ENCODE measurements at regions not wholly inside any gene's neighbourhood (a gene's known extent, or its start where the extent isn't known, plus 50 kb on each side); places are given as distances from the start of the nearest gene placed in this dataset.

DNA sequence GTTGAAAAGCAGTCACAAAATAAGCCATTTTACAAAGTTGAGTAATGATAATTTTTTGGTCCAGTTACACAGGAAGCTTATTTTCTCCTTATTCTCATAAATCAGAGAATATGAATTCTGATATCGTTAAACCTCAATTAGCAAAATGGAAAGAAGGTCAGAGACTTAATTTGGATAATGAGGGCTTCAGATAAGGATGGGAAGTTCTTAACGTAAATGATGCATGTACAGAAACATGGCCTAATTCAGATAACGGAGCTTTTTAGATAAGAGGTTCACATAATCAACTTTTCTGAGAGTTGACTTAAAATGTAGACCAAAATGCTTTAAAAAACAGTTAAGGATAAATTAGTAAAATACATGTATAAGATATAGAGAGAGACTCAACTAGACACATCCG lies 746.3 kb upstream of the SLC10A2 start:
- no peaks in the 10 kb centered on the region for H3K36me3 ChIP-seq (ENCODE audit: control insufficient read depth, insufficient read depth, low read length)
- FAIRE-seq (no peak), DNase-seq (ENCODE audit: low read depth) (no peak)
- no peaks in the 10 kb centered on the region for H3K27me3 ChIP-seq (ENCODE audit: control insufficient read depth, insufficient read depth, low read length)
- H3K4me3 ChIP-seq (ENCODE audit: low read depth, low read length), result no peak overlapping the region
- TF ChIP-seq, protein P1, sequence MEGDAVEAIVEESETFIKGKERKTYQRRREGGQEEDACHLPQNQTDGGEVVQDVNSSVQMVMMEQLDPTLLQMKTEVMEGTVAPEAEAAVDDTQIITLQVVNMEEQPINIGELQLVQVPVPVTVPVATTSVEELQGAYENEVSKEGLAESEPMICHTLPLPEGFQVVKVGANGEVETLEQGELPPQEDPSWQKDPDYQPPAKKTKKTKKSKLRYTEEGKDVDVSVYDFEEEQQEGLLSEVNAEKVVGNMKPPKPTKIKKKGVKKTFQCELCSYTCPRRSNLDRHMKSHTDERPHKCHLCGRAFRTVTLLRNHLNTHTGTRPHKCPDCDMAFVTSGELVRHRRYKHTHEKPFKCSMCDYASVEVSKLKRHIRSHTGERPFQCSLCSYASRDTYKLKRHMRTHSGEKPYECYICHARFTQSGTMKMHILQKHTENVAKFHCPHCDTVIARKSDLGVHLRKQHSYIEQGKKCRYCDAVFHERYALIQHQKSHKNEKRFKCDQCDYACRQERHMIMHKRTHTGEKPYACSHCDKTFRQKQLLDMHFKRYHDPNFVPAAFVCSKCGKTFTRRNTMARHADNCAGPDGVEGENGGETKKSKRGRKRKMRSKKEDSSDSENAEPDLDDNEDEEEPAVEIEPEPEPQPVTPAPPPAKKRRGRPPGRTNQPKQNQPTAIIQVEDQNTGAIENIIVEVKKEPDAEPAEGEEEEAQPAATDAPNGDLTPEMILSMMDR (IDR thresholded peaks at IDR 0.05; ENCODE audit: insufficient read depth, low read length, severe bottlenecking), result no peak

DNA sequence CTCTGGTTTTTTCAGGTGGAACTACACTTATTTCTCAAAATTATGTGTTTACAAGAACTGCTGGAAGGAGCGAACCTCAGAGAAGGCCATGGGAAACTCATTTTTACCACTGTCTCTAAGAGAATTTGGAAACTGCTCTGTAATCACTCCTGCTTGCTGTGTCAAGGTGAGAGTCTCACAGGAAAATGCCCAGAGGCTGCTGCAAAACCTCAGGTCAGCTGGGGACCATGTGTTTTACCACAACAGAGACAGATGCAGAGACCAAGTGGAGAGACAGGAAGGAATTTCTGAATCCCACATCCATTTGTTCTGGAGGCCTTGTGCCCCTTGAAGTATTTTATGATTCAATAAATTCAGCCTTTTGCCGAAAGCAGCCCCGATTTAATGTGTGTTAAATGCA lies 743.8 kb upstream of the SLC10A2 start:
- Histone ChIP-seq H3K36me3 (ENCODE audit: control insufficient read depth, insufficient read depth, low read length) (no peaks in the 10 kb centered on the region), H3K27me3 (ENCODE audit: control insufficient read depth, insufficient read depth, low read length) (no peaks in the 10 kb centered on the region), H3K4me3 (ENCODE audit: low read depth, low read length) (no peak overlapping the region)
- no peak for FAIRE-seq
- TF ChIP-seq, protein P1 (IDR thresholded peaks at IDR 0.05; ENCODE audit: insufficient read depth, low read length, severe bottlenecking), result no peak
- no peak for DNase-seq (ENCODE audit: low read depth)

DNA sequence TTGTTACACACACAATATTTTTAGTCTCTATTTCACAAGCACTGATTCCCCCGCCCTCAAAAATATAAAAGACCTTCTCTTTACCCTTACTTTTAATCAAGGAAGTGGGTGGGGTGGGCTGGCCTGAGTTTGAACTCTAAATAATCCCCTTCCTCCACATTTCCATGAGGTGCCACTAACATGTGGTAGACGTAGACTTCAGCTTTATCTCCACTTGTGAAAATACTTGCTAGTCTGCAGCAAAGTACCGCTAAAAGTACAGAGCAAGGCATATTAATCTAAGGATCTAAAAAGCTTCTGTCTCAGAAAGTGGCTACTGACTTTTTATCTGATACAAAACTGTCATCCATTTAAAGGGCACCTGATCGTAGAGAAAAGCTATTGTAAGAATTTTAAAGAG lies 739.6 kb upstream of the SLC10A2 start:
- FAIRE-seq (no peak), DNase-seq (ENCODE audit: low read depth) (no peak)
- Histone ChIP-seq H3K36me3 (ENCODE audit: control insufficient read depth, insufficient read depth, low read length) (no peaks in the 10 kb centered on the region), H3K27me3 (ENCODE audit: control insufficient read depth, insufficient read depth, low read length) (no peaks in the 10 kb centered on the region), H3K4me3 (ENCODE audit: low read depth, low read length) (no peak overlapping the region)
- TF ChIP-seq, protein P1 (IDR thresholded peaks at IDR 0.05; ENCODE audit: insufficient read depth, low read length, severe bottlenecking), result no peak

DNA sequence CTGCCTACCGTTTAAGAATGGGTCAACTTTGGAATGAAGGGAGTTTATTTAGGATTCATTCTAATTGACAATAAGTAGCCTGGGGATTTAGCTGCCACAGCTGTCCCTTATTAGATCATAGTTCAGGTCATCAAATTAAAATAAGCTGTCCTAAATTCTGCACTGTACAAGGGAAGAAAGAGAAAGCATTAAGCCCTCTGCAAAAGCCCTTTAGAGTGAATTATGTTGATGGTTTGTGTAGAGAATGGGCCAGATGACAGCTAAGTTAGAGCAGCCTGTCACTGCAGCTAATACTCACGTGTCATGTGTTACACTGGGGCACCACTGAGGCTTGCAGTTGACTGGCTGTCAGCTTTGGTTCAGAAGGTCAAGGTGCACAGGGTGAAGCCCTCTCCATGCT lies 737.1 kb upstream of the SLC10A2 start:
- no peaks in the 10 kb centered on the region for H3K36me3 ChIP-seq (ENCODE audit: control insufficient read depth, insufficient read depth, low read length)
- no peaks in the 10 kb centered on the region for H3K27me3 ChIP-seq (ENCODE audit: control insufficient read depth, insufficient read depth, low read length)
- no peak for DNase-seq (ENCODE audit: low read depth)
- no peak overlapping the region for H3K4me3 ChIP-seq (ENCODE audit: low read depth, low read length)
- TF ChIP-seq, protein P1 (IDR thresholded peaks at IDR 0.05; ENCODE audit: insufficient read depth, low read length, severe bottlenecking), result no peak
- FAIRE-seq, result no peak

DNA sequence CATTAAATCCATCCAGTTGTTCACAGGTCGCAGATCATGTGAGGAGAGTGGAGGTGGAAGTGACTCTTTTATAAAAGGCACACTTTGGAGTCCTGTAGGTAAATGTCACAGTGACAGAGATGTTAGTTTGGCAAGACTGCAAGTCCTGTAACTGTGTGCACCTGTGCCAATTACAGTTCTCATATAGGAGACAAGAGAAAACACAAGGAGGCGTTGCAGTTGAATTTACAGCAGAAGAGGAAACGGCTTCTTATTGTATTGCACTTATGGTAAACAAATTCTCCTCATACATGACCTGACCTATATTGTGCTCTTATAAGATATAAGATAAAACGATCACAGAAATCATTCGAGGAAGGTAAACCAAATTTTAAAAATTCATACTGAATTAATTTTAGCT lies 732.8 kb upstream of the SLC10A2 start:
- FAIRE-seq (no peak), DNase-seq (ENCODE audit: low read depth) (no peak)
- TF ChIP-seq, protein P1 (IDR thresholded peaks at IDR 0.05; ENCODE audit: insufficient read depth, low read length, severe bottlenecking), result no peak
- Histone ChIP-seq H3K4me3 (ENCODE audit: low read depth, low read length) (no peak overlapping the region), H3K27me3 (ENCODE audit: control insufficient read depth, insufficient read depth, low read length) (no peaks in the 10 kb centered on the region), H3K36me3 (ENCODE audit: control insufficient read depth, insufficient read depth, low read length) (no peaks in the 10 kb centered on the region)

DNA sequence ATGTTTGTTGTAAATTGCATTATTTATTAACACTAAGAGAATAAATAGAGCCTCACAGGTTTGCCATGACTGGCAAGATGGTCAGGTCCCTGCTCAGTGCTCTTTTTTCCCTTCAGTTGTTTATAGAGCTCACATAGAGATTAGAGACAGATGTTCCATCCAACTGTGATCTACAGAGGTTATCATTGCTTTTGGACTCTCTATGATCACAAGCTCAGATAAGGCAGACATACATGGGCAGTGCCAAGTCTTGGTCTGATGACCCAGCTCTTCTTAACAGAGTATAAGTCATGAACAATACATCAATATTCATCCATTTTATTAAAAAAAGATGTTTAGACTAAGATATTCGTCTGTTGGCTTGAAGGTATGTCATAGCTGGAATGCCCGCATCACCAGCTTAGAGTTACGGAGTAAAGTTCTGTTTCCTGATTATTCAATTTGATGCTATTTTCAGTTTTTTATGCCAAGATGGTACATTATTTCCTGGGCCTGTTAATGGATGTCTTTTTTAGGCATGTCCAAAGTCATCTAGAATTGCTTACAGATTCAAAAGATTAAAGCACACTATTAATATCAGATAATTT lies 729.8 kb upstream of the SLC10A2 start:
- FAIRE-seq (no peak), DNase-seq (ENCODE audit: low read depth) (no peak)
- Histone ChIP-seq H3K36me3 (ENCODE audit: control insufficient read depth, insufficient read depth, low read length) (no peaks in the 10 kb centered on the region), H3K27me3 (ENCODE audit: control insufficient read depth, insufficient read depth, low read length) (no peaks in the 10 kb centered on the region), H3K4me3 (ENCODE audit: low read depth, low read length) (no peak overlapping the region)
- TF ChIP-seq, protein P1 (IDR thresholded peaks at IDR 0.05; ENCODE audit: insufficient read depth, low read length, severe bottlenecking), result no peak
